Liver (tissue), 8 donors: ENCODE measurements at regions not wholly inside any gene's neighbourhood (a gene's known extent, or its start where the extent isn't known, plus 50 kb on each side); places are given as distances from the start of the nearest gene placed in this dataset.

Experiments
- DNase-seq: peaks from one replicate; pipeline ENCODE4 v3.0.0-alpha.2; 2017; ENCODE audit warnings: low spot score
- H3K27ac ChIP-seq, 2 donors: one replicate each; pipeline ENCODE4 v1.7.0; 2013; ENCODE audit warnings: inconsistent platforms in 2 of 2, low read length in 2 of 2, control low read depth in 1 of 2, low read depth in 1 of 2, mild to moderate bottlenecking in 1 of 2
- H3K27me3 ChIP-seq, 4 donors: one replicate each; pipeline versions ENCODE4 v1.6.1 to v1.7.0; 2013; ENCODE audit warnings: low read length in 3 of 4, inconsistent platforms in 1 of 4, mild to moderate bottlenecking in 1 of 4, moderate library complexity in 1 of 4; ENCODE audit not compliant: control insufficient read depth in 4 of 4, insufficient read depth in 4 of 4
- H3K36me3 ChIP-seq, 4 donors: one replicate each; pipeline versions ENCODE4 v1.6.1 to v1.7.0; 2013; ENCODE audit warnings: low read length in 3 of 4, mild to moderate bottlenecking in 3 of 4, low read depth in 1 of 4, moderate library complexity in 1 of 4; ENCODE audit not compliant: control insufficient read depth in 4 of 4, insufficient read depth in 3 of 4
- H3K4me1 ChIP-seq, 4 donors: one replicate each; pipeline versions ENCODE4 v1.6.1 to v1.7.0; 2013; ENCODE audit warnings: low read length in 3 of 4, mild to moderate bottlenecking in 3 of 4, moderate library complexity in 1 of 4; ENCODE audit not compliant: control insufficient read depth in 4 of 4, insufficient read depth in 4 of 4
- H3K4me3 ChIP-seq, 3 donors: one replicate each; pipeline versions ENCODE4 v1.6.1 to v1.7.0; 2013; ENCODE audit warnings: low read length in 3 of 3, control low read depth in 1 of 3, low read depth in 1 of 3, mild to moderate bottlenecking in 1 of 3
- H3K9ac ChIP-seq, 2 donors: one replicate each; pipeline ENCODE4 v1.7.0; 2013; ENCODE audit warnings: low read length in 2 of 2, mild to moderate bottlenecking in 2 of 2, moderate library complexity in 2 of 2, control low read depth in 1 of 2, low read depth in 1 of 2
- H3K9me3 ChIP-seq, 4 donors: one replicate each; pipeline versions ENCODE4 v1.6.1 to v1.7.0; 2013; ENCODE audit warnings: low read length in 3 of 4; ENCODE audit not compliant: control insufficient read depth in 4 of 4
- FOXA1 ChIP-seq: IDR thresholded peaks from 2 replicates; pipeline ENCODE4 v1.6.1; 2016; ENCODE audit warnings: antibody characterized with exemption
- GABPA ChIP-seq, 2 donors: IDR thresholded peaks in 1 of 2; conservative IDR thresholded peaks in 1 of 2; 2 replicates each; pipeline ENCODE4 v1.6.1; 2016; ENCODE audit warnings: antibody characterized with exemption in 2 of 2, mild to moderate bottlenecking in 1 of 2, moderate library complexity in 1 of 2
- HNF4A ChIP-seq, 2 donors: conservative IDR thresholded peaks; 2 replicates each; pipeline ENCODE4 v1.6.1; 2016; ENCODE audit warnings: antibody characterized with exemption in 2 of 2, mild to moderate bottlenecking in 2 of 2
- JUND ChIP-seq, 2 donors: IDR thresholded peaks; 2 replicates each; pipeline ENCODE4 v1.6.1; 2016; ENCODE audit warnings: antibody characterized with exemption in 2 of 2
- MAX ChIP-seq: IDR thresholded peaks from 2 replicates; pipeline ENCODE4 v1.6.1; 2016; ENCODE audit warnings: antibody characterized with exemption
- RAD21 ChIP-seq, 2 donors: IDR thresholded peaks; 2 replicates each; pipeline ENCODE4 v1.6.1; 2016; ENCODE audit warnings: antibody characterized with exemption in 2 of 2, mild to moderate bottlenecking in 2 of 2
- RXRA ChIP-seq, 2 donors: IDR thresholded peaks; 2 replicates each; pipeline ENCODE4 v1.6.1; 2017 to 2018; ENCODE audit warnings: antibody characterized with exemption in 2 of 2, mild to moderate bottlenecking in 1 of 2
- SP1 ChIP-seq: IDR thresholded peaks from 2 replicates; pipeline ENCODE4 v1.6.1; 2018; ENCODE audit warnings: antibody characterized with exemption, mild to moderate bottlenecking
- YY1 ChIP-seq: IDR thresholded peaks from 2 replicates; pipeline ENCODE4 v1.6.1; 2016; ENCODE audit warnings: antibody characterized with exemption, mild to moderate bottlenecking
- whole genome bisulfite sequencing: extraction: QIAGEN DNeasy Blood & Tissue Kit; methylation state at CpG from one replicate; pipeline ENCODE4 v1.1.7; 2013; 5-methylcytosine and 5-hydroxymethylcytosine counted together
- TF ChIP-seq, protein P1 (sequence below): fragments of 150-350 bp; IDR thresholded peaks from 2 replicates; pipeline ENCODE4 v1.5.1; 2017; ENCODE audit warnings: improper control_type of control experiment, low read depth, low read length; ENCODE audit not compliant: missing input control
- TF ChIP-seq, protein P2 (sequence below): IDR thresholded peaks from 2 replicates; pipeline ENCODE4 v1.6.1; 2016; ENCODE audit warnings: antibody characterized with exemption
- donor health status: healthy.
- donor health status: healthy.
- donor health status: healthy.
- donor health status: healthy.
- donor health status: healthy.

DNA sequence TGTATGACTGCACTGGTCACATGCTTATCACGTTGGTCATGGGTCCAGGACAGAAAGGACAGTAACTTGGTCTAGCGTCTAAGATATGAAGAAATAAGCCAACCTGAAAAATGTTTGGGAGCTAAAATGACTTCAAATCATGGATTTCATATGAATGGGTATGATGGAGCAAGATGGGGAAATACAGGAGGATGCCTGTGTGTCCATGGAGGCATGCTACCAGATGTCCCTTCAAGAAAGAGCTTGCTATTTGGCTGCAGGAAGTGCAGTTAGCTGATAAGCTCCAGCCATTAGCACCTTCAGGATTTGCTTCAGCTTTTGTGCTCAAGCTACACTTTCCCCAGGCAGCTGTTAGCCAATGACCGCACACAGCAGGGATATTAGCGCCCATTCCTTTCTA, 164.6 kb upstream of the THBS1 start:
- DNase-seq, result no peak
- no peak overlapping the region for H3K9ac ChIP-seq
- H3K27ac ChIP-seq, result no peak overlapping the region
- H3K9me3 ChIP-seq, result peaks cover 0 to 1% (median 0%) of the 10 kb centered on the region in 4 donors
- WGBS, result 89% methylated on average over 4 of the region's 4 CpGs
- H3K36me3 ChIP-seq, result no peaks in the 10 kb centered on the region
- no peaks in the 10 kb centered on the region for H3K4me1 ChIP-seq
- no peak for TF ChIP-seq HNF4A (conservative IDR thresholded peaks at IDR 0.05)
- TF ChIP-seq RAD21 (IDR thresholded peaks at IDR 0.05), result no peak
- TF ChIP-seq, protein P1, sequence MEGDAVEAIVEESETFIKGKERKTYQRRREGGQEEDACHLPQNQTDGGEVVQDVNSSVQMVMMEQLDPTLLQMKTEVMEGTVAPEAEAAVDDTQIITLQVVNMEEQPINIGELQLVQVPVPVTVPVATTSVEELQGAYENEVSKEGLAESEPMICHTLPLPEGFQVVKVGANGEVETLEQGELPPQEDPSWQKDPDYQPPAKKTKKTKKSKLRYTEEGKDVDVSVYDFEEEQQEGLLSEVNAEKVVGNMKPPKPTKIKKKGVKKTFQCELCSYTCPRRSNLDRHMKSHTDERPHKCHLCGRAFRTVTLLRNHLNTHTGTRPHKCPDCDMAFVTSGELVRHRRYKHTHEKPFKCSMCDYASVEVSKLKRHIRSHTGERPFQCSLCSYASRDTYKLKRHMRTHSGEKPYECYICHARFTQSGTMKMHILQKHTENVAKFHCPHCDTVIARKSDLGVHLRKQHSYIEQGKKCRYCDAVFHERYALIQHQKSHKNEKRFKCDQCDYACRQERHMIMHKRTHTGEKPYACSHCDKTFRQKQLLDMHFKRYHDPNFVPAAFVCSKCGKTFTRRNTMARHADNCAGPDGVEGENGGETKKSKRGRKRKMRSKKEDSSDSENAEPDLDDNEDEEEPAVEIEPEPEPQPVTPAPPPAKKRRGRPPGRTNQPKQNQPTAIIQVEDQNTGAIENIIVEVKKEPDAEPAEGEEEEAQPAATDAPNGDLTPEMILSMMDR, result no peak
- TF ChIP-seq MAX, result no peak
- TF ChIP-seq YY1, result no peak
- TF ChIP-seq, protein P2, sequence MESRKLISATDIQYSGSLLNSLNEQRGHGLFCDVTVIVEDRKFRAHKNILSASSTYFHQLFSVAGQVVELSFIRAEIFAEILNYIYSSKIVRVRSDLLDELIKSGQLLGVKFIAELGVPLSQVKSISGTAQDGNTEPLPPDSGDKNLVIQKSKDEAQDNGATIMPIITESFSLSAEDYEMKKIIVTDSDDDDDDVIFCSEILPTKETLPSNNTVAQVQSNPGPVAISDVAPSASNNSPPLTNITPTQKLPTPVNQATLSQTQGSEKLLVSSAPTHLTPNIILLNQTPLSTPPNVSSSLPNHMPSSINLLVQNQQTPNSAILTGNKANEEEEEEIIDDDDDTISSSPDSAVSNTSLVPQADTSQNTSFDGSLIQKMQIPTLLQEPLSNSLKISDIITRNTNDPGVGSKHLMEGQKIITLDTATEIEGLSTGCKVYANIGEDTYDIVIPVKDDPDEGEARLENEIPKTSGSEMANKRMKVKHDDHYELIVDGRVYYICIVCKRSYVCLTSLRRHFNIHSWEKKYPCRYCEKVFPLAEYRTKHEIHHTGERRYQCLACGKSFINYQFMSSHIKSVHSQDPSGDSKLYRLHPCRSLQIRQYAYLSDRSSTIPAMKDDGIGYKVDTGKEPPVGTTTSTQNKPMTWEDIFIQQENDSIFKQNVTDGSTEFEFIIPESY, result no peak
- no peak for TF ChIP-seq RXRA (IDR thresholded peaks at IDR 0.05)
- TF ChIP-seq SP1, result no peak
- no peak for TF ChIP-seq GABPA (IDR thresholded peaks at IDR 0.05 in 1 of 2, conservative IDR thresholded peaks at IDR 0.05 in 1 of 2)
- no peak for TF ChIP-seq FOXA1
- TF ChIP-seq JUND (IDR thresholded peaks at IDR 0.05), result no peak
- H3K4me3 ChIP-seq, result no peak overlapping the region
- peaks cover 0 to 2% (median 0%) of the 10 kb centered on the region in 4 donors for H3K27me3 ChIP-seq

DNA sequence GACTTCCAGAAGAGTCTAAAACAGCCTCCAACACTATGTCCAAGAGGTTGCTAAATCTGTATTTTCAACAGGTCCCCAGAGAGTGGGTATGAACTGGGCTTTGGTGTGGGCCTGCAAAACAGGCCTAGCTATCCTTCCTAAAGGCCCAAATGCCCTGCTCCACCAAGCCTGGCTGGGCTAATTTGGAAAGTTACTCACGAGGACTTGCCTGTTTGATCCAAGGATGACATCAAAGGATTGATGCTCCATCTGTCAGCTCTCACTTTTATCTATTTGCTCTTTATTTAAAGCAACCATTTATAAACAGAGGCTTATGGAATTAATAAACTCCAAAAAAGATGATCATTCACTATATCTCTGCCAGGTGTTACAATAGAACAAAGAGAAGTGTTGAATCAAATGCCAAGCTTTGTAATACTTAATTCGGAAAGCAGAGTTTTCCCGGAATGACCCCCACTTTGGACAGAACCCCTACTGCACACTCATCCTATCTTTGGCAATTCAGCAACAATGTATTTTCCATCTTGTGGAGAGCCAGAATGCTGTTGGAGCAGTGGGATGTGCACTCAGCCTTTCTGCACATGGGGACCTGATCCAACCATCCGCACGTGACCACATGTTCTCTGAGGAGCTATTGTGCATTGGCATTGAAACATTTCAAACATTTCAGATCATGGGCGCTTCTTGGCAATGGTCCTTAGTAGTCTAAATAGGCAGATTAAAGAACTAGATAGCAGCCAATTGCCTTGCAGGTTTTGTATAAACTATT, 163.3 kb upstream of the THBS1 start:
- H3K9ac ChIP-seq, result no peak overlapping the region
- no peak for DNase-seq
- peaks cover 0 to 1% (median 0%) of the 10 kb centered on the region in 4 donors for H3K9me3 ChIP-seq
- peaks cover 0 to 2% (median 0%) of the 10 kb centered on the region in 4 donors for H3K27me3 ChIP-seq
- no peaks in the 10 kb centered on the region for H3K4me1 ChIP-seq
- no peak overlapping the region for H3K27ac ChIP-seq
- no peak for TF ChIP-seq MAX
- TF ChIP-seq, protein P2, result no peak
- 76% methylated on average over 6 of the region's 6 CpGs for WGBS
- no peak overlapping the region for H3K4me3 ChIP-seq
- no peaks in the 10 kb centered on the region for H3K36me3 ChIP-seq
